Right atrium auricular region (tissue), 2 donors: ENCODE measurements at regions not wholly inside any gene's neighbourhood (a gene's known extent, or its start where the extent isn't known, plus 50 kb on each side); places are given as distances from the start of the nearest gene placed in this dataset.

ENCODE experiments used
- DNase-seq: peaks from one replicate; pipeline ENCODE4 v3.0.0-alpha.2; 2019; ENCODE audit warnings: low spot score
- H3K27ac ChIP-seq, 2 donors: fragments of 200-600 bp; sonication (generic); 1 replicate in 1 of 2; 2 replicates in 1 of 2; pipeline ENCODE4 v1.5.1; 2016 to 2019
- H3K27me3 ChIP-seq, 2 donors: fragments of 200-600 bp; sonication (generic); one replicate each; pipeline versions ENCODE4 v1.5.1 to v1.6.0; 2017 to 2019
- H3K36me3 ChIP-seq: fragments of 200-600 bp; sonication (generic); one replicate; pipeline ENCODE4 v1.5.1; 2016
- H3K4me1 ChIP-seq, 2 donors: fragments of 200-600 bp; sonication (generic); one replicate each; pipeline versions ENCODE4 v1.5.1 to v1.6.0; 2017 to 2019
- H3K4me3 ChIP-seq, 2 donors: fragments of 200-600 bp; sonication (generic); 1 replicate in 1 of 2; 2 replicates in 1 of 2; pipeline ENCODE4 v1.5.1; 2017 to 2019; ENCODE audit warnings: mild to moderate bottlenecking in 1 of 2, moderate library complexity in 1 of 2
- H3K9me3 ChIP-seq, 2 donors: fragments of 200-600 bp; sonication (generic); one replicate each; pipeline ENCODE4 v1.5.1; 2019
- TF ChIP-seq, protein P1 (sequence below), 2 donors: fragments of 200-600 bp; sonication (generic); IDR thresholded peaks; one replicate each; pipeline ENCODE4 v1.5.1; 2019; ENCODE audit warnings: antibody characterized with exemption in 2 of 2

- TF ChIP-seq, protein P1, sequence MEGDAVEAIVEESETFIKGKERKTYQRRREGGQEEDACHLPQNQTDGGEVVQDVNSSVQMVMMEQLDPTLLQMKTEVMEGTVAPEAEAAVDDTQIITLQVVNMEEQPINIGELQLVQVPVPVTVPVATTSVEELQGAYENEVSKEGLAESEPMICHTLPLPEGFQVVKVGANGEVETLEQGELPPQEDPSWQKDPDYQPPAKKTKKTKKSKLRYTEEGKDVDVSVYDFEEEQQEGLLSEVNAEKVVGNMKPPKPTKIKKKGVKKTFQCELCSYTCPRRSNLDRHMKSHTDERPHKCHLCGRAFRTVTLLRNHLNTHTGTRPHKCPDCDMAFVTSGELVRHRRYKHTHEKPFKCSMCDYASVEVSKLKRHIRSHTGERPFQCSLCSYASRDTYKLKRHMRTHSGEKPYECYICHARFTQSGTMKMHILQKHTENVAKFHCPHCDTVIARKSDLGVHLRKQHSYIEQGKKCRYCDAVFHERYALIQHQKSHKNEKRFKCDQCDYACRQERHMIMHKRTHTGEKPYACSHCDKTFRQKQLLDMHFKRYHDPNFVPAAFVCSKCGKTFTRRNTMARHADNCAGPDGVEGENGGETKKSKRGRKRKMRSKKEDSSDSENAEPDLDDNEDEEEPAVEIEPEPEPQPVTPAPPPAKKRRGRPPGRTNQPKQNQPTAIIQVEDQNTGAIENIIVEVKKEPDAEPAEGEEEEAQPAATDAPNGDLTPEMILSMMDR (IDR thresholded peaks at IDR 0.05): no peak
- DNase-seq: no peak
Observed at GRCh38 chr4:17220816-17221215, 291.1 kb downstream of the QDPR start.

DNA sequence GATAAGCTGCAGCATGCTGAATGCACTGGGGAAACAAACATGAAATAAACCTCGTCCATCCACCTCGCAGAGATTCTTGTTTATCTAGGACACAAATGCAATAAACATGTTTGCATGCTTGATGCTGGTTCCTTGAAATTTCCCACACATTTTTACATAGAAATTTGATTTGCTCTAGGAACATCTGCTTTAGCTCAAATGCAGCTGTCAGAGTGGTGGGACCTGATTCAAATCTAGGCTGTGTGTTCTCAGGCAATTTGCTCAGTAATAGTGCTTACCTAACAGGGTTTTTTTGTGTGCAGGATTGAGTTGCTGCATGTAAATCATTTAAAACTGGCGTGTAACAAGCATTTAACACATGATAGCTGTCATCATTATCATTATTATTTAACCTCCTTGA is 293.1 kb downstream of the QDPR start:
- Histone ChIP-seq H3K27ac (no peak overlapping the region), H3K9me3 (peaks cover 0 to 4% of the 10 kb centered on the region in 2 donors), H3K36me3 (no peaks in the 10 kb centered on the region), H3K4me1 (no peaks in the 10 kb centered on the region), H3K4me3 (no peak overlapping the region), H3K27me3 (no peaks in the 10 kb centered on the region)
- DNase-seq: no peak
- TF ChIP-seq, protein P1 (IDR thresholded peaks at IDR 0.05): no peak

More at GRCh38 chr4:17220816-17221215, 291.1 kb downstream of the QDPR start:
- Histone ChIP-seq H3K4me3 (no peak overlapping the region), H3K36me3 (no peaks in the 10 kb centered on the region), H3K4me1 (no peaks in the 10 kb centered on the region), H3K9me3 (peaks cover 0 to 4% of the 10 kb centered on the region in 2 donors), H3K27ac (no peak overlapping the region), H3K27me3 (no peaks in the 10 kb centered on the region)

DNA sequence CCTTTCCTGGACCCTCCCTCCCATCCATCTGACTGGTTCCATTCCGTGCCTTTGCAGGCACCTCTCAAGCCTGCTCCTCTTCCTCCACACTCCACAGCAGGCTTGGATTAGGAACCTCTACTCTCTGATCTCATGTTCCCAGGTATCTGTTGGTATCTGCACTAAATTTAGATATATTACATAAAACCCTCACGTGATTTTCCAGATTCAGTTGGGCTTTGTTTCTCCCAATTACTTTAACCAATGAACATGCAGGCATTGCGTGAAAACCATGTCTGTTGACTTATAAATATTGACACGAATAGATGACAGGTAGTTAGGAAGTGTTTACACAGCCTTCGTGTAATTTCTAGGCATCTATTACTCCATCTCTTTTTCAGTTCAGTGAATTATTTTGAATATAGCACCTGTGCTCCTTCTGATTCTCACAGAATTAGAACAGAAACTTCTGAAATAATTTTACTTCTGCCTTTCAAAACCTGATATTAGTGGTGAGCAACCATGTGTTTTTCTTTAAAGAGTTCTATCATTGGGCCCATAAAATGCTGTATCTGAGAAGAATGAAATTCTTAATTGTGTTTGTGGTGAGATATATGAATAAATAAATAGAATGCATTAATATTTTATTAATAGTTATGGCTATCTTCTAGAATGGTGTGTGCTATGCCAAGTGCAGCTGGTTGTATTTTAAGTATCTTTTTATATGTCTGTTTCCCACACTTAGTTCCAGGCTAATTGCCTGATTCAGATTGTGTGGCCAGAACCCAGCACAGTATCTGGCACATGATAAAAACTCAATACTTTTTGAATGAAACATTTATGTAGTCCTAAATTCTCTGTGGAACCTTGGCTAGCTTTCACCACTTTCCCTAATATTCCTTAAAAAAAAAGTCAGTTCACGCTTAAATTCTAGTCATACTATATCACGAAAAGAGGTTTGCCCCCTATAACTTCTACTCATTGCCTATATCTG is 304.8 kb downstream of the QDPR start:
- H3K27me3 ChIP-seq: no peaks in the 10 kb centered on the region
- no peak overlapping the region for H3K27ac ChIP-seq
- no peak for DNase-seq
- H3K4me1 ChIP-seq: peaks cover 0 to 11% of the 10 kb centered on the region in 2 donors
- no peak overlapping the region for H3K4me3 ChIP-seq
- H3K9me3 ChIP-seq: peaks cover 0 to 7% of the 10 kb centered on the region in 2 donors
- TF ChIP-seq, protein P1 (IDR thresholded peaks at IDR 0.05): no peak
- H3K36me3 ChIP-seq: no peaks in the 10 kb centered on the region

DNA sequence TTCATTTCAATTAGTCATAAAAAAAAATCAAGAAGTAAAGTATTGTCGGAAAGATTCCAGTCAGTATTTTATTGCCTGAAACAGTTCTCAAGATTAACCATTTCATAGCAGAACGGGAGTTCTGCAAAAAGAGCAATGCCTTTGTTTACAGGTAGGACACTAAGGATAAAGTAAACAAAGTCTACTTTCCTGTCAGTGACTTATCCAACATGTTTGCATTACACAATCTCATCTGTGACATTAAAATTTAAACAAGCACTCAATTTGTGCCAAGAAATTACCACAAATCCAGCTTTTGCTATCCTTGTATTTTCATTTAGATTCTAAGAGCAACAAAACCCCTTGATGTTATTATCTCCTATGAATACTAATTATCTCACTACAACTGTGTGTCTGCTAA is 306.5 kb upstream of the LDB2 start:
- TF ChIP-seq, protein P1 (IDR thresholded peaks at IDR 0.05): no peak
- peaks cover 0 to 10% of the 10 kb centered on the region in 2 donors for H3K9me3 ChIP-seq
- H3K36me3 ChIP-seq: no peaks in the 10 kb centered on the region
- no peak for DNase-seq
- no peak overlapping the region for H3K27ac ChIP-seq
- H3K27me3 ChIP-seq: no peaks in the 10 kb centered on the region
- peaks cover 0 to 11% of the 10 kb centered on the region in 2 donors for H3K4me1 ChIP-seq
- no peak overlapping the region for H3K4me3 ChIP-seq

- TF ChIP-seq, protein P1 (IDR thresholded peaks at IDR 0.05): no peak
- Histone ChIP-seq H3K27ac (no peak overlapping the region), H3K4me1 (peaks cover 0 to 11% of the 10 kb centered on the region in 2 donors), H3K4me3 (no peak overlapping the region), H3K36me3 (no peaks in the 10 kb centered on the region), H3K9me3 (peaks cover 0 to 17% of the 10 kb centered on the region in 2 donors), H3K27me3 (no peaks in the 10 kb centered on the region)
- no peak for DNase-seq
Observed at GRCh38 chr4:17203797-17204196, 305.4 kb upstream of the LDB2 start.
